ENCODE measurements at regions not wholly inside any gene's neighbourhood (a gene's known extent, or its start where the extent isn't known, plus 50 kb on each side); places are given as distances from the start of the nearest gene placed in this dataset.

DNA sequence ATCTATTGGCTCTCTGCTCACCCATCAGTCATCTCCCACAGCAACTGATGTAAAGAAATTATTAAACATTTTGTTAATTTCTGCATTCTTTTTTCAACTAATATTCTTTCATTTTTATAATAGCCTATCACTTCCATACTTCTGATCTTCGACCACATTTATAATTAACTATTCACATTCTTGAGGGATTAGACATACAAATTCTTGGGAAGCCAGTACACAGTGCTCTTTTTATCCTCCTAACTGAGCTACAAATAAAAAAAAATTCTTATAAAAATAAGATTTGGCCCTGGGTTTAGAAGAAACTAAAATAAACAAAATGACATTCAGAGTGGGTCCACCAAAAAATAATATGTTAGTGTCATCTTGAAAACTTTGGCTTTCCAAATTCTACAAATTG lies 103.7 kb upstream of the ITGA1 start:
- DNase-seq: no peak

DNA sequence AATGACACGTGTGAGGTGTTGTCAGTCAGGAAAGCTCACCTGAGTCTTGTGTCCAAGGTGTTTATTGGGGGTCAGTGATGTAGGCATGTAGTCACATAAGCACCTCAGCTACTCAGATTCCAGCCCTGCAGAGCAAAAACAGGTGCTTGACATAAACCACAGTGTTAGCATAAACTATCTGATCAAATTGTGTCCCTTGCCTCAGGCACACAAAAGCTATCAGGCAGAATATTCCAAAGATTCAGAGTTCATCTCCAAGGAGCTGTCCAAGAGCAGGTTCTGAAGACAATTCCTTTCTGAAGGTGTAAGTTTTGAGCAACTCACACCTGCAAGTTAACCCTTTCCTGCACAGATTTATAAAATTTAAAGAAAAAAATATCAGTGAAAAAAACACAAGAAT lies 102.2 kb upstream of the ITGA1 start:
- no peak for DNase-seq

DNA sequence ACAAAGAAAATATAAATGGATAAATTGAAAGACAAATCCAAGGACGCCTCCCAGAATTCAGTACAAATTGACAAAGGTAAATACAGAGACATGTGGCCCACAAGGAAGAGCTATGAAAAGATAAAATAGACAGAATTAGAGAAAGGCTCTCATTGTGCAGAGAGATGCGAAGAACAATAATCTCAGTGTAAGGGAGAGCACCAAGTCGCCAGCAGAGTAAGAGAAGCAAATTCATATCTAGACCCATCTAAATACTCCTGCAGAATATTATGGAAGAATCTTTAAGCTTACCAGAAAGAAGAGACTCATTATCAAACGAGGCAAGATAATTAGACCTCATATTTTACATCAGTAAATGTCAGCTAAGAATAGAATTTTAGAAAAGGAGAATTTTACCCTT lies 101.7 kb upstream of the ITGA1 start:
- no peak for DNase-seq

DNA sequence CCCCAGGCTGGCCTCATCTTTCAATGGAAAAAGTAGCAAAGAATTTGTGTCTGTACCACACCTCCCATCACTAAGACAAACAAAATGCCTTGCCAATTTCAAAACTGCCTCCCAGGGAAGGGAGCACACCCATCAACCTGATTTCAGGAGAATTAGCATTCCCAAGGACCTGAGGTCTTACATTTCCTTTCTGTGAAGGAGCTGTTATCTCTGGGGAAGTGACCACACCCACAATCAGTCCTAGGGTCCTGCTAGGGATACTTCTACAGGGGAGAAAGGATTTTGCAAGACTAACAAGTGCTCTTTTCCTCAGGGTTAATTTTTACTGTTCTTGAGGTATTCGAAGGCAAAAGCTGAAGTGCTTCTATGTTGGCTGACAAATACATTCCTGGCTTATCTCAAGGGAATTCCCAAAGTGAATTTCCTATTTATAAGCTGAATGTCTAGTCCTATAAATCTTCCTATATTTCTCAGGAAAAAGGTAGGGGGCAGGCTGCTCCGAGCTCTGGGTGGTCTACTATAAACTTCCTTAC lies 97.4 kb upstream of the ITGA1 start:
- peak; percentile 16 for DNase-seq

DNA sequence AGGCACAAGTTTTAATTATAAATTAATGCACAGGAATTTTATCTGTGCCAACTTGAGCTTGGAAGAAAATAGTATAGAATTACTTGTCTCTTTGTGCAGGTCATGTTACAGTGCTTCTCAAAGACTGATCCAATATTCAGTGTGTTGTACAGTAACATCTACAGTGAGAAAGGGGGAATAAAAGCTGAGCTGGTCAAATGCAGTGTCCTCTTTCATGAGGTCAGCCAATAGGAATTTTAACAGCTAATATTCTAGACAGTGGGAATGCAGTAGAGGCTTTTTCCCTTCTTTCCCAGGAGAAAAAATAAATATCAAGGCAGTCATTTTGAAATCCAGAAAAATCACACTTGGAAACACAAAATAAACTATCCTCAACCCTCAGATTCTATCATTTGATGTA lies 95.7 kb upstream of the ITGA1 start:
- peak; percentile 16 for DNase-seq

DNA sequence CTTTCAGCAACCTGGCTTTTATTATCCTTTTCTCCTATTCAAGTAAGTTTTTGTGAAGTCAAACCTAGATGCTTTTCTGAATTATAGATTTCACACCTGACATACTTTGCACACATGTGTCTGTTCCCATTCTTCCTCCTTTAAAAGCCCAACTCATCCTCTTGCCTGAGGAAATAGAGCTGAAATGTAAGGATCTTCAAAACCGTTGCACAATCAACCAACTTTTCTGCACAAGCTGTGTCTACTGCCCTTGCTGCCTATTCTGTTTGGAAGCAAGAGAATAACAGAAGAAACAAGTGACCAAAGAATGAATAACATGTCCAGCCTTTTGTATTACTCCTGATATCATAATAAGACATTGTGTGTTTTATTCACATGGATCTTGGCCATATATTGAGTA lies 95.1 kb upstream of the ITGA1 start:
- DNase-seq: no peak

DNA sequence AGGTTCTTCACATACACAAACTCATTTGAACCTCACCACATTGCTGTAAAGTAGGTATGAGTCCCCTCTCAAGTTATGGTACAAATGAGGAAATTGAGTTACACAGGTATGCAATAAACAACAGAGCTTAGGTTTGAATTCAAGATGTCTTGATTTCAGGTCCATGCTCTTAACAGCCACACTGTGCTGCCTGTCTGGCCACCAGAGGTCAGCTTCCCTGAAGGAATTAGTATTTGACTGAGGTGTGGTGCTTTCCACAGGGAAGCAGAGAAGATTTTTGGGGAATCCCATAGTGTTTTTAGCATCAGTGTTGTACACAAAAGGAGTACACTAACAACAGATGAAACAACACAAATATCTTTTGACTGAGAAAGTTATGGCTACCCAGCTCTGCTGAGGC lies 94.4 kb upstream of the ITGA1 start:
- DNase-seq: no peak

DNA sequence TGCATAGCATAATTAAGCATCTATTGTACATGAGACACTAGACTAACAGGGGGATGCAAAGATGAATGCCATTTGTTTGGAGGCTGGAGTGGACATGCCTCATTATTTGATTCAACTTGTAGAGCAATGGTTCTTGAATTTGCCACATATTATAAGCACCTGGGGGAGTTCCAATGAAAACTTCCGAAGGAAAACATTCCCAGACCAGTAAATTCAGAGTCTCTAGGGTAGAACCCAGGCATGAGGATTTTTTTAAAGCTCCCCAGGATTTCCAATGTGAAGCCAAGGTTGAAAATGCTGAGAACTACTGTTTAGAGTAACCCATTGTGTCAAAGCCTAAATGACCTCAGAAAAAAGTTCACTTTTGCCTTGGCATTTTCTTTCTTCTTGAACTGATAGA lies 93.9 kb upstream of the ITGA1 start:
- DNase-seq: no peak

DNA sequence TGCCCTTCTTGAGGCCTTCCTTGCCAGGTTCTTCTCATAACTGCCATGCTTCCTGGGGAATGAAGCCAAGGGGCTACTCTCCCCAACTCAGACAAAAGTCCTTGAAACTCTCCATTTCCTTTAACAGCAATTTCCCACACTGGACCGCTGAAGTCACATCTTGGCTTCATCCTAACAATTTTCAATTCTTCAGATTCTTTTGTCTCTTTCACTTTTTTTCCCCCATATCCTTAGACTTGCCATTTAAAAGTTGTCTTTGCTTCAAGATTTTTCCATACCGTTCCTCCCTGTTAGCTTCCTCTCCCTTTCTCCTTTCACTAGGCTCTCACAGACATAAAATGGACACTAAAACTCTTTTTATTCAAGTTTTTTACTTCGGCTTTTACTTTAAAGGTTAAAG lies 93.1 kb upstream of the ITGA1 start:
- DNase-seq: no peak

DNA sequence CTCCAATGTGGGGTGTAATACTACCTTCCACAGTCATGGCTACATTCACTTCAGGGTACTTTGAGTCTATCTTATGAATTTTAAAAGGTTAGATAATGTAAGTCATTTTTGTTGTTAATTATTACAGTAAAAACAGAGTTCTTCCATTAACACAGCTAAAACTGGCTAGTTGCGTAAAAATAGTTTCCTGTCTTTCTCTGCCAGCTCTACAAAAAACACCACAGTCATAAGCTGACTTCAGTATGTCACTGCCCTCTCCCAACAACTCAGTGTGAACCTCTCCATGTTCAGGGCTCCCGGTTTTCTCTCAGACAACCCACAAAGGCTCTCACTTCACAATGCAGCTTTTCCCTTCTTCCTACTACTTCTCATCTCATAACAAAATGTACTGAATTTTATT lies 84.8 kb upstream of the ITGA1 start:
- no peak for DNase-seq

DNA sequence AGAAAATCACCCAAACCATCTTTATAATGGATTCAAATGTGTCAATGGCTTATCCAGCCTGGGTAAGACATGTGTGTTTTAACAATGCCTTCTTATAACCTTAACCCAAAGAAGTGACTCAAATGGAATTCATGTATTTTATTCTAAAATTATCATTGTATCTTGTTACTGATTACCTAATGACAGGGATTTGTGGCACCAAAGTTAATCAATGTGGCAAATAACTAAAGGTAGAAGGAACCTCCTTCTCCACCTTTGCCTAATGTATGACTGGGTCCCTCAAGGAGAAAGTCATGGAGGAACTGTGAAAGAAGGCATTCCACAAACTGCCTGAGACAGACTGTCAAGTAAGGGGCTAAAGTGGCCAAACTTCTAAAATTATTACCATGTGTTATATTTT lies 84.4 kb upstream of the ITGA1 start:
- DNase-seq: no peak

DNA sequence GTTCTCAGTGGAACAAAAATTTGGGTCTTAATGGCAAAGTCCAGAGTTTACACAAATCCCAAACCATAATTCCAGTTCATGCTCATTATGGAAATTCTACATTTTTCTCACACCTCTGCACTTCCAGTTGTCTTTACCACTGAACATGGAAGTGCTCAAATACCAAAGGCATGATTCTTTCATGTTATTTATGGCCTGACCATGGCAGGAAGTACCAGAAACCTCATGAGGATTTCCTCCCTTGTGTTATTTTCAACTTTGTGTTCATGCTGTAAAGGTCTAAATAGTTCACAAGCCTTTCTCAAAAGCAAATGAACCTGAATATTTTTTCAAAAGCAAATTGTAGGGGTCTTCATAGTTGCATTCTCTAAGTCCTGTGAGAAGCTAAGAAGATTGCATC lies 82.0 kb upstream of the ITGA1 start:
- DNase-seq: no peak

DNA sequence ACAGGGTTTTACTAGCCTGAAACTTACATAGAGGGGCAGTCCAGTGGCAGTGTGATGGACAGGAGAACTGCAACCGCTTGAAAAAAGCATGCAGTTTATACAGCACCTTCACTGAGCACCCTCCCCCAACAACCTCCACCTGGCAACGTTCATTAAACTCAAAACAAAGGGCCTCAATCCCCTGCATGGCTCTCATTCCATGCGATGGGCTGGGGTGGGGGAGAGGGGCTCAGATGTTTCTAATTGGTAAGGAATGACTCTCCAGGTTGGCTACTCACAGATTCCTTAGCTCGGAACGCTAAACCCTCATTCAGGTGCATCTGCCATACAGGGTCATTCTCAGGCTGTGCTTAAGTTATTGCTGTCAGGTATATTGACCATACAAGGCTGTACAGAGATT lies 80.9 kb upstream of the ITGA1 start:
- no peak for DNase-seq

DNA sequence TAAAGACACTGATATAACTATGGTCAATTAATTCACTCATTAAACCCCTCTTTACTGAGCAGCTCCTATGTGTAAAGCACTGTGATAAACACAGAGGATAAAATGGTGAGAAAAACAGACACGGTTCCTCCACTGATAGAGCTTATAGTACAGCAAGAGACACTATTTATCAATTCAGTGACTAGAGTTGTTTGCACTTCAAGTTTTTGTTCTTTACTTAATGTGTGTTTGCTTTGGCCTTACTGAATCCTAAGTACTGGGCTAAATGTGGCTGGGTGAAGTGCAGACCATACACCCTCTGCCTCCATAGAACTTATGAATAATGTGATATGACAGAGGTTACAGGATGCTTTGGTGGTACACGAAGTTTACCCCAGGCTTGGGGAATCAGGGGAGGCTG lies 80.1 kb upstream of the ITGA1 start:
- no peak for DNase-seq

DNA sequence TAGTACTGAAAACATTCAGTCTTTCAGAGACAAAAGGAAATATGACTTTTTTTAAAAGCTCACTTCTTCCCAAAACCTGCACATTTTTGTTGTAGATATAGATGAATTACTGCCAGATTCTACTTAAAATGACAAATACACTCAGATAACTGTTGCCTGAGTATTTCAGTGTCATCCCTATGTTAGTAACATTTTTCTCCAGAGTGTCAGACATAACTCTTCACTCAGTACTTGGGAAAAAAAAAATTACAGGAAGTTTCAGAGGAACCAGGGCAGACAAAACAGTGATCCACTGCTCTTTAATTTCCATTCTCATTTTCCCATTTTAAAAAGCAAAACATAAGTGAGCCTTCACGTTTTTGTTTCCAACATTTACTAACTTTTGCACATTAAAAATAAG lies 79.3 kb upstream of the ITGA1 start:
- no peak for DNase-seq

DNA sequence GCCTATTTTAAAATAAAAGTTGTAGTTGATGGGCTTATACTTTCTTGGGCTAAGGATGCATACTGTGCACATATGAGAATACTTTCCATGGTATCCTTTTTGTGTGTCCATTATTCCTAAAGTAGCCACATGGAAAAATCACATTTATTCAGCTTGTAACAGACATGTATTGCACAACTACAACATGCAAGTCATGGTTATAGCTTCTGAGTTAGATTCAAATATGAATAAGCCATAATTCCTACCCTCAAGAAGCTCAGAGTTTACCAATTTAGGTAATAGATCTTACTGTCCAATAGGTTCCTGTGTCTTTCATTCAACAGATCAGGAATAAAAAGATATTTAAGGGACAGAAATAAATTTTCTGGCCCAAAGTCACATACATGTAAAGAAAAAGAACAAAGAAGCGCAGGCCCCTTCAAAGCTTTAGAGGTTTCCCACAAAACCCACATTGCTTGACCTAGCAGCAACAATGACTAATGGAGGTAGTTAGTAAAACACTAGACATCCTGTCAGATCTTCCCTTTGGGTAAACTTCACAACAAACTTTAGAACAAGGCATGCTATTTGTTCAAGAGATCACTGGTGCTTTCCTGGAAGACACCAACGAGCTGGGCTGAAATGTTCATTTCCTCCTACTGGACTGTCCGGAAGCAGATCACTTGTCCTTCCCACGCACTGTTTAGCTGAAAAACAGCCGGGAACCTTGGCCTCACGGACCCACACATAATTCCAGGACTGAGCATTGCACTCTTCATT lies 78.4 kb upstream of the ITGA1 start:
- DNase-seq: no peak

DNA sequence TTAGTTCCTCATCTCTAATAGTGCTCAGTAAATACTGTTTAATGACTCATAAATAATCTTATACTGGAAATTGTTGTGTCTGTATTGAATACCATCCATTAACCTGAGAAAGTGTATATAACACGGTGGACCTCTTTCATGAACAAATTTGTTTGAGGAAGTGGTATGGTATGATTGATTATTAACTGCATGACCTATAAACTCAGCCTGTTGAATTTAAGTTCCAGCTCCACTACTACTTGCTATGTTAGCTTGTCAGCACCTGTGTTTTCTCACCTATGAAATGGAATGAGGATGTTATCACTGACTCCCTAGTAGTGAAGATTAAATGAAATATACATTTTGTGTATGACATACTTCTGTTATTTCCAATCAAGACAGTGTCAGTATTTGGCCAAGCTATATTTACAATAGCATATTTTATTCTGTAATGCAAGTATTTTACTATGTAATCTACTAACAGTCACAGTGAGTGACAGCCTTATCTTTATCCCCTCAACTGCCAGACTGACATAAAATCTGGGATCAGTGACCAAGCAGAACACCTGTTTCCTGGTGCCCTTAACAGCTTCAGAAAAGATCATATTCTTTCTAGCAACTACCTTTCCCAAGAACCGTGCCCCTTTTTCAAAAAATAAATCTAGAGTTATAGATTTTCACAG lies 77.3 kb upstream of the ITGA1 start:
- DNase-seq: no peak

DNA sequence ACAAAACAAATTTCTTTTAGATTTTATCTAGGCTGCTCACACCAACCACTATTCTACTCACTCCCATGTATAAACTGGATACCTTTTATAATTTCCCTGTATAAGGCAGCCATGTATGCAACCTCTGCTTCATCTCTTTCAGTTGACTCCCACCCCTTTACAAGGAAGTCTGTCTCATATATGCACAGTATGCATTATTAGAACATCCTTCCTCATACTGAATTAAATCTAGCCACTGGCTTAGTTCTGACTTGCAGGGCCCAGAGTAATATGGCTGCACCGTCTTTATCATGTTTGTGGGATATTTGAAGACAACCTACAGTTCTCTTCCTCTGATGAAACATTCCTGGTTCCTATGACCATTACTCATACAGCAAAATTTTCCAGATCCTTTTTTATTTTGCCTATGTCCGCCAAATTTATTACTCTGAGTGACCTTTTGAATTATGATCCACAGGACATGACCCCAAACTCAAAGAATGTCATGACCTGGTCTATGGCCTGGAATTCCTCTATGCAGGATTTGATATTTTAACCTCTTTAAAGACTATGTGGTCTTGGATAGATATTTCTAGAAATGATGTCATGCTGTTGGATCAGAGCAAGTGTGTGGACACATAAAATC lies 76.6 kb upstream of the ITGA1 start:
- DNase-seq: no peak

DNA sequence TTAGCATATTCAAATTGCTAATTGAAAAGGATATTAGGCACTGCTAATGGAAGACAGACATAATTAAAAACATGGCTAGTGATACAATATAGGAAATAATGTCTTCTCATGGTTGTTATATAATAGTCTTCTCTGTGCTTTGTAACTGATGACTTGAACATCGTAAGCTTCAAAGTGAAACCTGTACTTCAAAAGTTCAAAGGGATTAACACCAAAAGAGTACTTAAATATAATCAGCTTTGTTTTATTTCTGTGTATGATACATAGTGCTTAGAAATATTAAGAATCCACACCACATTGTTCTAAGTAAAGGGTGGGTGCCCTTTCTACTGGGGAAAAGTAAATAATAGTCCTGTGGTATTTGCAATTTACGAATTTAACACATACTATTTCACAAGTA lies 75.4 kb upstream of the ITGA1 start:
- no peak for DNase-seq

DNA sequence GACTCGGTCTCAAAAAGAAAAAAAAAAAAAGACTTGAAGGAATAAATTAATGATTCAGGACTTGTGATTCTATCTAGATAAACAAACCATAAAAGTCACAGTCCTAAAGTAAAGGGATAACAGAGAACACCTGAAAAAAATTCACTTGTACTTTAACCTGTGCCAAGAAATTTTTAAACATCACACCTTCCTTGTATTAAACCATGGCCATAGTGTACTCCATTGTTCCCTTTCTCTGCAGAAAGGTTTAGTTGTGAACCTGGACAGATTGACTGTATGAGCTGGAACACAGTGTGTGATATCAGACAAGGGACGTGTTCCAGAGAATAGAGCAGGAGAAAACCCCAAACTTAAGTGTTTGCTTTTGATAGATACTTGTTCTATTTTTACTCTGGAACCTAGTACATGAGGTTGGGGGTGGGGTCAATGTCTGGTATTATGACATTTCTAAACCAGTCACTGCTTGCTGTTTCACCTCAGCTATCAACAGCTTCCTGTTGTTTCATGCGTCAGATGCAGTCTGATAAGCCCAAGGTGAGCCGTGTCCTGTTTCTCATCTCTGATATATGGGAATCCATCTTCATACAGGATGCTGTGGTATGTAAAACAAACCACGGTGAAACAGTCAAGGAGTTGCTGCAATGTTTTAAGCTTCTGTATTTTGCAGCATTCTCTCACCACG lies 62.5 kb upstream of the ITGA1 start:
- no peak for DNase-seq

DNA sequence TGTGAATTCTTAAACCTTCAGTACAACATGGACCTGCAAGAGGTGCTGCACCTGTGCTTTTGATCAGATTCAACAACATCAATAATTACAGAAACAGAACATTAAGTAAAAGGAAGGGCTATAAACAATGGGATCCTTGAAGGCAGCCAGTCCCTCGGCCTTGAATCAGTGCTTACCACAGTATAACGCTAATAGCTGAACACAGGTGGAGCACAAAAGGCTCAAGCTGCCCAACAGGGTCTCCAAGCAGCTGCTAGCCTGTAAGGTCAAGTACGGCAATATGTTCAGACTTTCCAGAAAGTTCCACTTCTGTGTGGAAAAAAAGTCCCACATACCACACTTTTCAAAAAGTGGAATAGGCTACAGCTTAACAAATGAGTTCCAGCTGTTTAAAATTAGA lies 61.9 kb upstream of the ITGA1 start:
- DNase-seq: peak; percentile 21

DNA sequence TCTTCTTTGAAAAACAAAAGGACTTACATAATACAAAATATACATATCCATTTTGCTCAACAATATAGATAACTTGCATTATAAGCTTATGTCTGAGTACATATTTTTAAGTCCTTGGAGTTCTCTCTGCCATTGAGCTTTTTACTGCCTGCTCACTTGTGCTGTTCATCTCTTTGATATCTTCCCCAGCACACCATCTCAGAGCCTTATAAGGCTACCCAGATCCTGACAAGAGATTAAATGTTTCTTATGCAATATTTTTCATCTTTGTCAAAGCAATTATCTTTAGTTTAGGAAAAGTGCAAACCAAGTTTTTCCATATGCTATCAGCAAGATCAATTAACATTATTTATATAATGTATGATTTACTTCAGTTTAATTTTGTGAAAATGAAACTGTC lies 60.7 kb upstream of the ITGA1 start:
- no peak for DNase-seq

DNA sequence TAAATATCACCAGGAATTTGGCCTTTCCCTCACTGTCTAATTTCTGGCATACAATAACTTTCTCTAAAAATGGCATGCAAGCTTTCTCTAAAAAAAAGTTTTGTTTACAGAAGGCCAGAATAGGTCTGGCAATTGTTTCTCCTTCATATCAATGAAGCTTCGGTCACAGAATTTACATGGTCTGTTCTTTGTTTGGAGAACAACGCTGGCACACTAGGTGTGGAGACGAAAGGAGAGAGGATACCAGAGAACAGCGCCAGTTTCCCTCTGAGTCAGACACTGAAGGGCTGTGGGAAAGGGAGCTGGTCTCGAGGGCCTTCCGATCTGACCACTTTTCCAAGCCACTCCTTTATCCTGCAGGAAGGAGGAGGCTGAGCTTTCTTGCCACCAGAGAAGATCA lies 60.1 kb upstream of the ITGA1 start:
- DNase-seq: no peak
